HG03045 (cell line): ENCODE measurements at regions not wholly inside any gene's neighbourhood (a gene's known extent, or its start where the extent isn't known, plus 50 kb on each side); places are given as distances from the start of the nearest gene placed in this dataset.
"Not testable (repeated sequence)": the region's sequence is repeated elsewhere in the genome, so short reads cannot be mapped to it uniquely, and the experiment has no call there.

ENCODE experiments used
- ATAC-seq: cut with Tn5 transposase; IDR thresholded peaks from one replicate; pipeline ENCODE4 v1.9.1; 2021; ENCODE audit warnings: mild to moderate bottlenecking, moderate library complexity; ENCODE audit not compliant: unreplicated experiment

DNA sequence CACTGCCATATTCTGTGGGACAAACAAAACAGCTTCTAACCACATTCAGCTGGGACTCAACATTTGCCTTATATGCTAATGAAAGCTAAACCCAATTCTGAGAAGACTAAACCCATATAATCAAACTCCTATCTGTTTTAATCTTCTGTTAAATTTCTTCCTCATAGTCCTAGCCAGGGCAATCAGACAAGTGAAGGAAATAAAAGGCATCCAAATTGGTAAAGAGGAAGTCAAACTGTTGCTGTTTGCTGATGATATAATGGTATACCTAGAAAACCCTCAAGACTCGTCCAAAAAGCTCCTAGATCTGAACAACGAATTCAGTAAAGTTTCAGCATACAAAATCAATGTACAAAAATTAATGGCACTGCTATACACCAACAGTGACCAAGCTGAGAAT, 157.1 kb downstream of the PHLDA1 start:
- ATAC-seq, result no peak

GRCh38 chr12:75872762-75873161, 158.8 kb downstream of the PHLDA1 start:
- ATAC-seq, result no peak

DNA sequence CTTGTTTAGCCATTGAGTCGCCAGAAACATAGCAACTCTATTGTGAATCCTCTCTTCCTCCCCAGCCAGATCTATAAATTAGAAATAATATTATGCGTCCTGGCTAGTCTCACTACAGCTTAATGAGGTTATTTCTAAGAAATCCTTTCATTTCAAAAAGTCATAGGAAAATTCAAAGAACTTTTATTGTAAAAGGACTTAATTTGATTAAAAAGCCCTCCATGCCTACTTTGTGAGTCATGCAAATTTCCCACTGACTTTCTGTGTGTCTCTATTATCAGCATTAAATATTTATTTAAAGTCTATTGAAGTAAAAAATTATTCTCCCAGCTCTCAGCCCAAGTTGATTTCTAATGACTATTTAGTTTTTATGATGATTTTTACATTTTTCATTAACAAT, 160.7 kb downstream of the PHLDA1 start:
- ATAC-seq, result no peak

DNA sequence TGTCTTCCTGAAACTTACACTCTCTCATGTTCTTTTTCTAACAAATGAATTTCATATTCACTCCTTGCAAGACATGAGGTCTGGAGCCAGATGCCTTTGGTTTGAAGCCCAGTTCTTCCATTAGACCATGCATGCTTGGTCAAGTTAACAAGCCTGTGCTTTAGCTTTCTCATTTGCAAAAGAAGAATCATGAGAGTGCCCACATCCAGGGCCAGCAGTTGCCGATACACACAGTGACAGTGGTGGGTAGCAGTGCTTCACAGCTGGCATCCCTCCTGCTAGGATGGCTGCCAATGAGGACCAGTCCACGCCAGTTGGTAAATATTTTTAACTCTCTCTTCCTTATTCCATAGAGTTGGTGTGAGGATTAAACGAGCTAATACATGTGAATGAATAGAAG, 163.1 kb downstream of the PHLDA1 start:
- no peak for ATAC-seq

GRCh38 chr12:75865315-75865714, 166.3 kb downstream of the PHLDA1 start:
- no peak for ATAC-seq

DNA sequence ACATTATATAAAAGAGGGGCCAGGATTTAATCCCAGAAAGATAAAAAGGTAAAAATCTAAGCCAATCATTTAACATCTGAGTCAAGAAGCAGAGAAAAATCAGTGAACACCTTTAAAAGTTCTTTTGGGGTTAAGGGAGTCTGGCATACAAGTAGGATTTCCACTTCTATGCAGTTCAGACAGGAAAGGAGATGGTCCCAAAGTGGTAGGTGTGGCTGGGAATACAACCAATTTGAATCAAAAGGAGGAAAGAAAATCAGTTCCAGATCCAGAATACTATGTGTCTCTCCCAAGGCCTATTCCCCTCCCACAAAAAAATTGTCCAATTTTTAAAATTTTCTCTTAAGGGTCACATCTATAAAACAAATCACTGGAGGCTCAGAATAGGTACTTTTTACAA, 167.4 kb downstream of the PHLDA1 start:
- ATAC-seq, result no peak

DNA sequence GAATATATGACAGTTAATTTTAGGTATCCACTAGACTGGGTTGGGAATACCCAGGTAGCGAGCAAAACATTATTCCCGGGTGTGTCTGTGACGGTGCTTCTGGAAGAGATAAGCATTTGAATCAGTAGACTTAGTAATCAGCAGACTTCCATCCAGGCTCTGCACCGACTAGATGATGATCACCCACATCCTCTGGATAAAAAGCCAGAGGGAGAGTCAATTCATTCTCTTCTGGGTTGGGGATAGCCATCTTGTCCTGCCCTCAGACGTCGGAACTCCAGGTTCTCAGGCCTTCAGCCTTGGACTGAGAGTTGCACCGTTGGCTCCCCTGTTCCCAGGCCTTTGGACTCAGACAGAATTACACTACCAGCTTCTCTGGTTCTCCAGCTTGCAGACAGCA, 168.0 kb downstream of the PHLDA1 start:
- ATAC-seq, result no peak

GRCh38 chr12:75862692-75863471, 168.7 kb downstream of the PHLDA1 start:
- no peak for ATAC-seq

DNA sequence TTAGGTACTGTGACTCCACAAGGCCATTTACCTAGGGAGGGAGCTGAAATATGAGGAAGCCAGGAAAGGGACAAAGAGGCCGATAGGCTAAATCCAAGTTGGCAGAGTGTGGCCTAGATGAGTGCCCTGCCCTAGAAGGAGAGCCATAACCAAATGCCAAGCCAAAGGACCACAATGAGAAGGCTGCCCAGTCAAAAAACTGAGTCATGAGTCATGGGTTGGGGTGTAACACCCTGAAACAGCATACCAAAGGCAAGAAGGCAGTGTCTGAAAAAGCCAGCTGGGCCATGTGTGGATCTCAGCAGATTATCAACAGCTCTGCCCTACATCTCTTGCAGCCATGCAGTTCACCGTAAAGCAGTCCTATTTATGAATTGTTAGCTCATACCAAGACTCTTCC, 171.7 kb downstream of the PHLDA1 start:
- ATAC-seq, result no peak

- ATAC-seq, result no peak
Observed at GRCh38 chr12:75856235-75856634, 175.3 kb downstream of the PHLDA1 start.

DNA sequence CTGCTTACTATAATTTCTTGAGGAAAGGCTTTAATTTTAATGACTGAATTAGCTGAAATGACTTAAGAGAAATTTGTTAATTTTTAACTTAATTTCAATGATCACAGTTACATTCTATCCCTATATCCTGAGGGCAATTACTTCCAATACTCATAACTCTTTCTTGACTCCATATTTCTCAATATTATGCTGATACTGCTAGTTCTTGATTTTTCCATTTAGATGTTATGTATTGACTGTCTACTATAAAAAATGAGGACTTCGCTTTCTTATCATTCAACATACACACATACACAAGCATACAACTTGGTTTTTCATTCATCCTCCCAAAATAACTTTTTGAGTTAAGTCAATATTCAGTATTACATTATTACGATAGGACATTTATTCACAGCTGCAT, 176.2 kb downstream of the PHLDA1 start:
- ATAC-seq, result no peak

- no peak for ATAC-seq
Observed at GRCh38 chr12:75854681-75855309, 176.8 kb downstream of the PHLDA1 start.

- ATAC-seq, result not testable (repeated sequence)
Observed at GRCh38 chr12:75854137-75854536, 177.4 kb downstream of the PHLDA1 start.

DNA sequence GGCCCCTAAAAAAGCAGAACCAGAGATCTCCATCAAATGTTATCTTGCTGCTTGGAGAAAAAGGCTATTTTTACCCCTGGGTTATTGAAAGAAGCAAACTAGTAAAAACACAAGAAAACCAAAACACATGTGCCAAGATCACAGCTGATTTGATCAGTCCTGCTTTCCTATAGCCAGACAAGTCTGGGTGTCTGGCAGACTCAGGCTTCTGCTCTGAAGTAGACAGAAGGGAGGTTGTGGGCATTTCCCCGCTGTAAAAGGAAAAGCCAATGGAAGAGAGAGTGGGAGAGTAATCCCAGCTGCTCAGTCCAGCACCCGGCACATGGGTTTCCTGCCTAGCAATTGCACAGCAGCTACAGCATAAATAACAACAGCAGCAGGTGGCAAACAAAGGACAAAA, 177.9 kb downstream of the PHLDA1 start:
- no peak for ATAC-seq

DNA sequence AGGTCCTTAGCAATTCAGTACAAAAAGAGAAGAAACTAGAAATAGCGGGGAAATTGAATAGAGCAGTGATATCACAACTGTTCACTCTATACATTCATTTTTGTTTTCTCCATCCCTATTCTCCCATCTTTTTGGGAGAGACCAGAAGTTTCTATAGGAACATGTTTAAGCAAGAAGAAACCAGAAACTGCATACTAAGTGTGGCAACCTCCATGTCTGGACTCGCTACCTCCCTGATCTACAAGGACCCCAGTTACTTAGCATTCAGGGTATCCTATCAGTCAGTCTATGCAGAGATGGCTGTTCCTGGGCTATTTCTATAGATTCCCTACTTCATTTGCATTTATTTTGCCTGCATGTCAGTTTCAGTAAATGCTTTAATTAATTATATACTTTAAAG, 178.6 kb downstream of the PHLDA1 start:
- ATAC-seq, result no peak

DNA sequence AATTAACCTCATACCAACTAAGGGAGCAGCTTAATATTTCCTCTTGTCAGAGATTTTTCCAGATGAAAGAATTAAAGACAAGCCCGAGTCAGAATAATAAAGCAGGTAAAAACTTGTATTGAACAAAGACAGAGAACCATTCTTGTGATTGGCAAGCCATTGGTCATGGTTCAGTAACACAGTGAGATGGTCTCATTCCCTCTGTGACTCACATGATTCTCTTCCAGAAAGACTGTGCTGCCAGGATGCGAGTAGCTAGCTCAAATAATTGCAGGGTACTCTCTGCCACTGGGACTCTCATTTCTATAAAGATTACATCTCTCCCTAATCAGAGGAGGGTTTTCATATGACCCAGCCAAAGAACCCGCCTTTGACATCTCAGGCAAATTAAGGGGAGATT, 179.4 kb downstream of the PHLDA1 start:
- no peak for ATAC-seq

- no peak for ATAC-seq
Observed at GRCh38 chr12:75850721-75851462, 180.7 kb downstream of the PHLDA1 start.

DNA sequence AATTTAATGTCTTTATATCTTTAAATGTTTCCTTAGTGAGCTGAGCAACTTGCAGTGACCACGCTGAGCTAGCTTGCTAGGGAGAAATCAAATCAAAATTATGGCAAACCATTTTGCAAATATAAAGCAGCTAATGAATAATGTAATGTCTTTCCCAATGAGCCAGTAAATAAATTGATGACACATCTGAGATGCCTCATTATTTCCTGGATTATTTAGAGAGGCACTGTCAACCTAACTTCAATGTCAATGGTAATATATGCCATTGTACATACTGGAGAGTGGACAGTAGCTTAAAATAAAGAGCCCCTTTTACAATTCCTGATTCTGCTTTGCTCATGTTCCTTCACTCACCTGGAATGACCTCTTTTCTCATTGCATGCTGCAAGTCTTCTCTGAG, 182.6 kb downstream of the PHLDA1 start:
- no peak for ATAC-seq

DNA sequence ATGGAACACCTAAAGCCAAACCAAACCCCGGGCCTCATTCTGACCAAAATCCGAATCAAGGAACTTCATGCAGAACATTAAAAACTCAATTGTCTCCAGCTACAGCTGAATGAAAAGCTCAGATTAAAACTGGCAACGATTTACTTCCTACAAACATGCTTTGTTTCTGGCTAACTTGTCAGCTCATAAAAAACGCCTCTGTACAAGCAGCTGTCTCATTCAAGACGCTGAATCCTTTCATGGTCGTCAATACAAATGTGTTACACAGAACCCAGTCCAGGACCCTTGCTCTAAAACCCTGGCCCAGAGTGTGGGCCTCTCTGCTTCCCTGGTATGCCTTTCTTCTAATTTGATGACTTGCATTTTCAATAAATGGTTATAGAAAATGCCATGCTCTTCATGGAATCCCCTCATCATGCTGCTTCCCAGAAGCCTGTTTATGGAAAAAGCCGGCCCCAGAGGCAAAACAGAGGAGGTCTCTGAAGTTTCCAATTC, 183.1 kb downstream of the PHLDA1 start:
- no peak for ATAC-seq

- ATAC-seq, result no peak
Observed at GRCh38 chr12:75846102-75846501, 185.5 kb downstream of the PHLDA1 start.

- ATAC-seq, result no peak
Observed at GRCh38 chr12:75844985-75845384, 186.6 kb downstream of the PHLDA1 start.
